HG03025 (cell line): ENCODE measurements at regions not wholly inside any gene's neighbourhood (a gene's known extent, or its start where the extent isn't known, plus 50 kb on each side); places are given as distances from the start of the nearest gene placed in this dataset.

Experiments
- ATAC-seq: cut with Tn5 transposase; IDR thresholded peaks from one replicate; pipeline ENCODE4 v1.9.1; 2021; ENCODE audit warnings: mild to moderate bottlenecking, moderate library complexity; ENCODE audit not compliant: unreplicated experiment, low FRiP score

- peak; percentile 90 for ATAC-seq
Observed at GRCh38 chr10:25113191-25114035, 61.4 kb upstream of the GPR158 start.

DNA sequence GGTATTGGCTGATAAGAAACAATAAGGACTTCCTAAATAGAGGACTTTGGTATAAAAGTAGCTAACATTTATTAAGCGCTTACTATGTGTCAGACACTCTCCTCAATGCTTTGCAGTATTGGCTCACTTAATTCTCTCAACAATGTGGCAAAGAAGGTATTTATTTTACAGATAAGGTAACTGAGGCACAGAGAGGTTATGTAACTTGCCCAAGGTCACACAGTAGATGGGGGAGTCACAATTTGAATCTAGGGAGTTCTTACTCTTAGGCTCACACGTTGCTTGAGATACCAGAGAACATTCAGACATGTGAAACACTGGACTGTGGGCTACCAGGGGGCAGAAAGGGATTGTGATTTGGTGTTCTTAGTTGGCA is 60.8 kb upstream of the GPR158 start:
- no peak for ATAC-seq

DNA sequence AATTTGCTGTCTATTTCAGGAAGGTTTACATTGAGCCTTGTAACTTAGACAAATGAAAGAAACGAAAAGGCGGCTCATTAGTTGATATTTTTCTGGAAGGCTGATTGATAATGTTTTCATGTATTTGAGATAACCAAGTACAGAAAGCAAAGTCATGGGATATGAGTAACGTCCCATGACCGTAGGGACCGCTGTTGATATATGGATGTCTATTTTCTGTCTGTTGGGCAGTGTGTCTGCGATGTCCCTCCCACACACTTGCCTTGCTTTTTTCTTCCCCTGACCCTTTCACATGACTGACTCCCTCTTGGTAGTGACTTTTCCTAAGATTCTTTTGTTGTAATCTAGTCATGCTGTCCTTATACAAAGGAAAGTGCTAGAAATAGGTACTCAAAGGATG is 57.0 kb upstream of the GPR158 start:
- ATAC-seq = no peak

DNA sequence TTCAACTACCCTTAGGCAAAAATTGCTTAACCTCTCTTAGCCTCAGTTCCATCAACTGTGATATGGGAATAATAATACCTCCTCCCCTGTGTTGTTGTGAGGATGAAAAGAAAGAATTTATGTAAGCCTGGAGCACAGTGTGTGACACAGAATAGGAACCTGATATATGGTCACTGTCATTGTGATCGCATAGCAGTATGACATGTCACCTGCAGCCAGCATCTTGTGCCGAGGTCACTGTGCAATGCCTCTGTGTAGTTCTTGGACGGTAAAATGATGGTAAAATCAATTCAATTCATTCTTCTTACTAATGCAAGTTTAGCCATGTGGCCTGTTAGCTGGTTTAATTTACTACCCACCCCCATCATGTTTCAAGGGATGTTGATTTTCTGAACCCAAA is 54.6 kb upstream of the GPR158 start:
- no peak for ATAC-seq
